ENCODE measurements at regions not wholly inside any gene's neighbourhood (a gene's known extent, or its start where the extent isn't known, plus 50 kb on each side); places are given as distances from the start of the nearest gene placed in this dataset.

DNA sequence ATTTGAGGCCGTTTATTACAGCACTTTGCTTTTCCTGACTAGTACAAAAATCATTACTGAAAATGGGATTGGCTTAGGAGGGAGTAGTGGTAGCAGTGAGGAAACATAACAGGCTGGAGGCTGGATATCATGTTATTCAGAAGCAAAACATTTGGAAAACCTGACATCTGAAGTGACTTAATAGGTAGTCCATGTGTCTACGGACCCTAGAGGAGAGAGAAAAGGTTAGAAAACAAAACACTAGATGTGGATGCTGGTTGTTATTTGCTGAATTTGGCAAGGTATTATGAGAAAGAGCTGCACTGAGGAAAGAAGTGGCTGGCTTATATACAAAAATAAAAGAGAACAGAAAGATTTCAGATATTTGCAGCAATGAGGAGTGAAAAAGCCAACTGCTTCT is 139.9 kb downstream of the MEX3B start:
- Histone ChIP-seq H2BK20ac (ENCODE audit: low read depth, low read length, poor library complexity, severe bottlenecking) (no peak overlapping the region), H4K20me1 (ENCODE audit: control insufficient read depth, insufficient read depth, insufficient read length) (no peaks in the 10 kb centered on the region), H3K23ac (ENCODE audit: insufficient read length, low read depth, low read length) (no peak overlapping the region), H3K18ac (ENCODE audit: insufficient read length, low read depth, low read length) (no peak overlapping the region), H4K5ac (ENCODE audit: insufficient read length, low read depth, low read length) (no peak overlapping the region), H3K4me1 (ENCODE audit: insufficient read depth, low read length) (no peaks in the 10 kb centered on the region; the same call in 1 of the 2 replicates), H3K79me2 (ENCODE audit: insufficient read depth, low read length) (no peaks in the 10 kb centered on the region), H3K9me3 (ENCODE audit: control insufficient read depth, low read depth, low read length) (no peaks in the 10 kb centered on the region), H4K8ac (replicated peaks; ENCODE audit: insufficient read length, low read depth, low read length) (no peak overlapping the region), H4K91ac (ENCODE audit: insufficient read length, low read depth, low read length) (no peak overlapping the region), H2BK15ac (ENCODE audit: low read depth, low read length) (no peak overlapping the region), H3K14ac (ENCODE audit: insufficient read depth, low read length) (no peak overlapping the region), H3K9ac (ENCODE audit: extremely low read depth, insufficient read length, low read length) (no peak overlapping the region), H3T11ph (ENCODE audit: low read length) (no peak overlapping the region), H3K27ac (ENCODE audit: insufficient read length, low read depth, low read length) (no peak overlapping the region), H2BK12ac (ENCODE audit: insufficient read length, low read depth, low read length) (no peak overlapping the region), H2BK5ac (ENCODE audit: insufficient read length, low read length) (no peak overlapping the region), H3K79me1 (ENCODE audit: insufficient read depth, low read depth, low read length, poor library complexity, severe bottlenecking) (no peaks in the 10 kb centered on the region), H3K4ac (ENCODE audit: low read depth, low read length) (no peak overlapping the region), H3K23me2 (ENCODE audit: insufficient read length, low read depth, low read length, poor library complexity, severe bottlenecking) (no peaks in the 10 kb centered on the region), H3K27me3 (ENCODE audit: insufficient read depth, low read length) (no peaks in the 10 kb centered on the region), H2AK5ac (ENCODE audit: insufficient read length, low read length) (no peak overlapping the region), H3K4me2 (ENCODE audit: insufficient read depth, insufficient read length, low read length) (no peak overlapping the region), H2BK120ac (ENCODE audit: low read depth, low read length, poor library complexity, severe bottlenecking) (no peak overlapping the region), H3K56ac (ENCODE audit: insufficient read length, low read depth, low read length) (no peak overlapping the region), H2AFZ (ENCODE audit: low read length) (no peak overlapping the region)
- no CpG with 5 or more reads among the region's 2 CpGs for WGBS (ENCODE audit: extremely low coverage, insufficient read length, low lambda C conversion rate)
- H3K27me3 Mint-ChIP-seq (ENCODE audit: low read depth): no peaks in the 10 kb centered on the region
- H3K9me3 Mint-ChIP-seq: no peaks in the 10 kb centered on the region
- H3K4me1 Mint-ChIP-seq: peaks cover 10 to 11% of the 10 kb centered on the region in 2 experiments; a peak in 3 of 4 replicates
- TF ChIP-seq CTCF (conservative IDR thresholded peaks at IDR 0.05): no peak
- no peak overlapping the region for H3K4me3 Mint-ChIP-seq
- DNase-seq: no peak
- no peaks in the 10 kb centered on the region; a peak in 1 of 7 replicates for H3K36me3 Mint-ChIP-seq (ENCODE audit: insufficient read depth in 1 of 3, low read depth in 3 of 3)
- H3K27ac Mint-ChIP-seq: no peak overlapping the region

All from H9 (cell line).